ENCODE measurements at regions not wholly inside any gene's neighbourhood (a gene's known extent, or its start where the extent isn't known, plus 50 kb on each side); places are given as distances from the start of the nearest gene placed in this dataset.

DNA sequence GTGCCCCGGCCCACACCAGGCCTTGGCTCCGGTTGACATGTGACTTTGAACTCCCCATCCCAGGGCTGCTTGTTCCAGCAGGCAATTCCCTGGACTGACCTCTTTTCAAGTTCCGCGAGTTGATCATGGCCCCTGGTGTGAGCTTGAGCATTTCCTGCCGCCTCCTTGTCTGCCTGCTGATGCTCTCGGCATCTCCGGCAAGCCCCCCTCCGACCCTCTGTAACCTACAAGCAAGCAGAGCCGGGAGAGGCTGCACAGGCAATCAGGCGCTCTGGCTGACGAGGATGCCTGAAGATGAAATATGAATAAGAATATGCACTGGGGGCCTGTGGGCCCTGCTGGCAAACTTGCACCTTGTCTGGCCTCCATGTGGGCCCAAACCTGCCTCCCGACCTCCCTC is 304.9 kb upstream of the MKI67 start:
- no peak for DNase-seq

DNA sequence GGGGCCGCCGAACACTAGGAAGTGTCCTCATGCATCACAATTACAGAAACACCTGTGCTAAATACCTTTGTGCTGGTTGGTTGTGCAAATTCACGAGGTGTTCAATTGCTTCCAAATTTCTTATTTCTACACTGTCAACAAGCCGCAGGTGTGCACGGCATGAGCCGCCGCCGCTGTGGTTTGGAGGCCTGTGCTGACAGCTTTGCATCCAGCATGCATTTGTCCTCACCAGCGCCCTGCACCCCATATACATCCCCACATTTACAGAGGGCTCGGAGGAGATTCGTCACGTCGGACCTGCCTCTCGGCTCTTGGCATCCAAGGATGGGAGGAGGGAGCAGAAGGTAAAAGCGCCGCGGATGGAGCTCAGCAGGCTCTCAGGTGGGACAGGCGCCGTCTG is 305.3 kb upstream of the MKI67 start:
- DNase-seq = no peak

- DNase-seq = no peak
These were observed 305.8 kb upstream of the MKI67 start for GRCh38 chr10:128432011-128432410.

- DNase-seq = no peak
These were observed 306.2 kb upstream of the MKI67 start for GRCh38 chr10:128432423-128432822.

DNA sequence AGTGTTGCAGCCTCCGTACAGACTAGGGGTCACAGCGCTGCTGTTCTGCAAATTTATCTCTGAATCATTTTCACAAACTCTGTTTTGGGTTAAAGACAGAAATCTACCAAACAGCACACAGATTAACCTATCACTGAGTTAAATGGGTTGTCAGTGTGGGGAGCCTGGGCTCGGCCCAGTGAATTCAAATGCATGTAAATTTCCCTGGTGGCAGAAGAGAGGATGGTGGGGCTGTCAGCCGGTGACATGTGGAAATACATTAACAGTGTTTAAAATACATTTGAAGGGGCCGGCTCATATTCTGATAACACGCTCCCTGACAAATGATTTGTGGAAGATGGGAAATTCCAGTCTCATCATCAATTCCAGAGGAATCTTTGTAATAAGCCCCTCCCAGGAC is 309.6 kb upstream of the MKI67 start:
- no peak for DNase-seq

GRCh38 chr10:128437786-128438345 is 311.6 kb upstream of the MKI67 start:
- DNase-seq = no peak

DNA sequence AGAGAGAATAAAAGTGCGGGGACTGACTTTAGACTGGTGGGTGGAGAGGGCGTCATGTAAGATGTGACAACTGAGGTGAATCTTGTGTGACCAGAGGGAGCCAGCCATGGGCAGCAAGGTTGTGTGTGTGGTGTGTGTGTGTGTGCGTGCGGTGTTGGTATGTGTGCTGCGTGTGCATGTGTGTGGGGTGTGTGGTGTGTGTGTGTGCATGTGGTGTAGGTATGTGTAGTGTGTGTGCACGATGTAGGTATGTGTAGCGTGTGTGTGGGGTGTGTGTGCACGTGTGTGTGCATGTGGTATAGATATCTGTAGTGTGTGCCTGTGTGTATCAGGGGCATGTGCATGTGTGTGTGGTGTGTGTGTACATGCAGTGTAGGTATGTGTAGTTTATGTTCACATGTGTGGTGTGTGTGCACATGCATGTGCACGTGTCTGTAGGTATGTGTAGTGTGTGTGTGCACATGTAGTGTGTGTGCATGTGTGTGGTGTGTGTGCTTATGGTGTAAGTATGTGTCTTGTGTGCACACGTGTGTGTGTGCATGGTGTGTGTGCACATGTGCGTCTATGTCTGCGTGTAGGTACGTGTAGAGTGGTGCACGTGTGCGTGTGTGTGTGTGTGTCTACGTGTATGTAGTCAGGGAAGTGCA is 312.3 kb upstream of the MKI67 start:
- DNase-seq = no peak

- no peak for DNase-seq
These were observed 314.4 kb upstream of the MKI67 start for GRCh38 chr10:128440513-128441160.

DNA sequence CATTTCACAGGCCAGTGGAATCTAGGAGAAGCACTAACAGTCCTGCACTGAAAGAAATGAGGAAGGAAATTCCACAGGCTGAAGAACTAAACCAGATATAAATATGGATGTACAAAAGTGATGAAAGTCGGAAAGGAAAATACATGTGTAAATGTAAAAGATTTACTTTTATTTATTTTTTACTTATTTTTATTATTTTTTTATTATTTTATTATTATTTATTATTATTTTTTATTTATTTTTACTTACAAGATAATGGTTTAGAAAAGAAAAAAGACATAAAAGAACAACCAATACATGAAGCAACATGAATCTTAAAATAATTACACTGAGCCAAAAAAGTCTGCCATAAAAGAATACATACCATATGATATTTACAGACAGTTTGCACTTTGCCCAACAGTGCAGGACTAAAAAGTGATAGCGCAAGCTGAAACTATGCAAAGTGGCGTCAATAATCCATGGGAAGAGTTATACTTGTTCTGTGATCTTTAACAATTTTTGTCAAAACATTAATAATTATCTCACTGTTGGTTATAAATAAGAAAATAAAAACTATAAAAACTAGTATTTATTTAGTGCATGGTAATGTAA is 317.8 kb upstream of the MKI67 start:
- no peak for DNase-seq

DNA sequence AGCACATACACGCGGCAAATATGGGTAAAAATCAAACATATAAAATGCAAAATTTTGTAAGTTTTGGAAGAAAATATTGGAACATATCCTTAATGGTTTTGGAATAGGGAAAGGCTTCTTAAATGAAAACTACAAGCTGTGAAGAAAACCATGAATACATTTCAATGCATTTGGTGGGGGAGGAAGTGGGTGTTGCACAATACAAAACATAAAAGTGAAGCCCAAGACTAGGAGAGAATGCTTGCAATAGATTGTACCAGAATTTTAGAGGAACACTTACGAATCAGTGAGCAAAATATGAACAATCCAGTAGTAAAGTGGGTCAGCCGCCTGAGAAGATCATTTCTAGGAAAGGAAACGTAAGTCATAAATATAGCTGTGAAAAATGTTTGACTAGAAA is 322.6 kb upstream of the MKI67 start:
- DNase-seq = no peak

DNA sequence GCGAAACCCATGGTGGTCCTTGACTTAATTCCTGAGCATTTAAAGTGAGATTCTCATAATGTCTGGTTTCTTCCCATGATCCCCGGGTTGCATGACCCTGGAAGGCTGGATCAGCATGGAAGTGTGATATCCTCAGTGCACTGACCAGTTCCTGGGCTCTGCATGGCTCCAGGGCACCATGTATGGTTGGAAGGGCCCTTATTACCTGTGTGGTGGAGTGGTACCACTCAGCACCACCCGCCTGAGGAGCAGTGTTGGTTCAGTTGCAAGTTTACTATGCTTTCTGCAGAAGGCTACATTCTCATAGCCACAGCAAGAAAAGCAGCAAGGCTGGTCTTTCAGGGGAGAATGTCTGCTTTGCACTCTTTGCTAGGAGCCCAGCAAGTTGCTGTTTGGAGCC is 325.7 kb upstream of the MKI67 start:
- no peak for DNase-seq

GRCh38 chr10:128456271-128456670 is 330.0 kb upstream of the MKI67 start:
- no peak for DNase-seq

DNA sequence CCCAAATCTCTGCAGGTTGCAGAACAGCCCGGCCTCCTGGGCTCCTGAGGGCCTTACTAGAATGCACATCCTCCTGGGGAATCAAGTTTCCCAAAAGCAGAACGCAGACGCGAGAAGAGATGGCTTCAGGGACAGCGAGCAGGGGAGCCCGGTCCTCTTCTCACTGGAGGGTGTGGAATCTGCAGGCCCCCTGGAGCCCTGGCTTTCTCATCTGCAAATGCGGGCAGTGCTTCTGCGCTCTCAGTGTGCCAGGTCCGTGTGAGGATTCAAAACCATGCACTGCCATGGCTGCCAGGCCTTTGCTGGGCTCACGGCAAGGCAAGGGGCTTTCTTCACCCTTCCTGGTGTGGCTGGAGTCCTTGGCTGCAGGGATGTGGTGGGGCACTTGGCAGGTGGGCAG is 330.9 kb upstream of the MKI67 start:
- no peak for DNase-seq

DNA sequence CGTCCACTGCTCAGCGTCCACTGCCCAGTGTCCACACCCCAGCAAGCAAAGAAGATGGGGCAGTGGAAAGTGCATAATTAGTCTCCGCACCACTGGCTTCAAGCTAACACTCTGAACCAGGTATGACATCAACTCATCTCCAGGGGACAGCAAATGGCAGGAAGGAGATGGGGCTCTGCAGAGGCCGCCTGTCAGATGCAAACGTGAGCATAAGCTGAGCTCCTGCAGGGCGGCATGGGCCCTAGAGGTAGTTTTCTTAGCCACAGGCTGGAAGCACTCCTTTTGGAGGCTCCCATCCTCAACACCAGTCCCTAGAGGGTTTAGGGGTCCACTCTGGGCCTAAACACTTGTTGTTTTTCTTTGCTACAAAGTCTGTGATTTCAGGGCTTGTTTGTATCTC is 335.8 kb upstream of the MKI67 start:
- no peak for DNase-seq

GRCh38 chr10:128462844-128463243 is 336.6 kb upstream of the MKI67 start:
- no peak for DNase-seq

- DNase-seq = peak; percentile 4
These were observed 338.0 kb upstream of the MKI67 start for GRCh38 chr10:128463991-128464760.

DNA sequence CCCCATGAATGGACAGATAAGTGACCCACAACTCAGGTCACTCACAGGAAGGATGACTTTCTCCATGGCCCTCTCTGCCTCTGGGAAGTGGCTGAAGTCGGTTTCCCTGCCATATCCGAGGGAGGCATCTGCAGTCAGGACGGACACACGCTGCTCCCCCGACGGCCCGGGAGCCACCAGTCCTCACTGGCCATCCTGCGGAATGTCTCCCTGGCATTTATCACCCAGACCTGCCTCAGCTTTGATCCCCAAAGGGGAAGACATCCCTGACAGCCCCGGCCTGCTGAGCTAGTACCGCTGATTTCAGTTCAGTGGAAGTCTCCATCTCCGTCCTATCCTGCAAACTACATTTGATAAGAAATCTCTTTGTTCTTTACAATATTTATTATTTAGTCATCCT is 339.5 kb upstream of the MKI67 start:
- DNase-seq = no peak

DNA sequence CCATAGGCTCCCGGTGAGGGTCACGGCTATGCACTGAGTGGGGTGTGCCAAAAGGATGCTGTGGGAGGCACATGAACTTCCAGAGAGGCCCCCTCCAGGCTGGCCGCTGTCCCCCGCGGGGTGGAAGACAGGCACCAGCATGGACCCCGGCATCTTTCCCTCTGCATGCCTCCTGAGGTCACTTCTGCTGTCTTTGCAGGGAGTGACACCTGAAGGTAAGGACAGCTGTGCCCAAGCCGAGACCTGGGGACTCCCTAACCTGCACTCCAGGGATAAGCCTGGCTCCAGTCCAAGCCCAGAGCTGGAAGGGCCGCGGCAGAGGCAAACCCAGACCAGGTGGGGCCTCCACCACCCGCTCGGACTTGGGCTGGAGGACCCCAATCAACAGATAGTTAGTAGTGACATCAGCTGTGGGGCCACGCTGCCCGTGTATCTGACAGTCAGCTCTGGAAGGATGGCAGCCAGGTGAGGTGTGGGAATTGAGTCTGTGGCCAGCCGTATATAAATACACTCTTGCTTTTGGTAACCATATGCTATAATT is 340.7 kb upstream of the MKI67 start:
- DNase-seq = no peak

GRCh38 chr10:128468462-128468861 is 342.2 kb upstream of the MKI67 start:
- no peak for DNase-seq

DNA sequence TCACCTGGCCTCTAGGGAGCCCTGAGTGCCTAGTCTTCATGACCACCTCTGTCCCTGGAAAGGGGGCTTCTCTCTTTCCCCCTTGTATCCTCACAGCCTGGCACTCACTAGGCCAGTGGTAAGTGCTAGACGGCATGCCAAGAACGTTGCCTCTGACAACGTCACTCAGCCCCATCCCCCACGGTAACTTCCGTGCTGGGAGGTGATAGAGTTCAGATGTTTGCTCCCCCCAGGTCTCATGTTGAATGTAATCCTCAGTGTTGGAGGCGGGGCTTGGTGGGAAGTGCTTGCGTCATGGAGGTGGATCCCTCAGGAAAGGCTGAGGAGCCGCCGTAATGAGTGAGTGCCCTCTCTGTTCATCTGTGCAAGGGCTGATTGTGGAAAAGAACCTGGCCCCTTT is 343.3 kb upstream of the MKI67 start:
- no peak for DNase-seq

DNA sequence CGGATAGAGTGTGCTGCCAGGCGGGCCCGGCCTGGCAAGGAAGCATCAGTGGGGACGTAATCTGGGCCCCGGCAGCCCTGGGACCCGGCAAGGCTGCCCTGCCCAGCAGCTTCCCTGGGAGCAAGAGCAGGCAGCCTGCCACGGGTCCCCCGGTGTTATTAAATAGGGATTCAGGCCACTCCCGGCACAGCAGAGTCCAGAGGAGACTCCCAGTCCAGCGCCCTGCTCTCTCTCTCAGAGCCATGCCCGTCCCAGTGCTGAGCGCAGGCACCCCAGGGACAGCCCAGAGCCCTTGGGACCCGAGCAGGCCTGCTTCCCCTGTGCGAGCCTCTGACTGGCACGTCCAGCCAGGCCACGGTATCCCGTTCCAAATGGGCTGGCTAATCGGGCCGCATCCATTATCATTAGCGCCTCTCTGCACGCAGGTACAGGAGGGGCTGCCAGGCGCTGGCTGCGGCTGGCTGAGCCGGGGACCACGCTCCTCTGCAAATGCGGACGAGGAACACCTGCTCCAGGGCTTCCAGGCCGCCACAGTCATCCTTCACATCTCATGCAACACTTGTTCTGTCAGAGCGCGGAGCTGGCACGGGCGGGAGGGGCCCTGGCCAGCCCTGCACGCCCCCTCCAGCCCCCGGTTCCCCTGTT is 344.2 kb upstream of the MKI67 start:
- no peak for DNase-seq

GRCh38 chr10:128471151-128471550 is 344.9 kb upstream of the MKI67 start:
- no peak for DNase-seq

- DNase-seq = no peak
These were observed 346.0 kb upstream of the MKI67 start for GRCh38 chr10:128472196-128472595.

Data from activated CD4-positive, alpha-beta T cell treated with anti-CD3 and anti-CD28 coated beads, Interleukin-2, Interleukin-6, amounts not matched to agents 100 ng/mL and 50 ng/mL, durations not matched to agents 16 hours and 8 hours (primary cell).